Effector memory CD8-positive, alpha-beta T cell (primary cell): ENCODE measurements at regions not wholly inside any gene's neighbourhood (a gene's known extent, or its start where the extent isn't known, plus 50 kb on each side); places are given as distances from the start of the nearest gene placed in this dataset.
"Not testable (repeated sequence)": the region's sequence is repeated elsewhere in the genome, so short reads cannot be mapped to it uniquely, and the experiment has no call there.

Experiments
- ATAC-seq: fragments of 150-1000 bp; cut with Tn5 transposase; replicated peaks from 2 replicates; pipeline ENCODE4 v1.10.0; 2021; ENCODE audit warnings: mild to moderate bottlenecking, moderate library complexity
- DNase-seq, 3 experiments: peaks; one replicate each; pipeline ENCODE4 v3.0.0; 2021
- H3K27ac Mint-ChIP-seq, 2 donors: one replicate each; pipeline ENCODE4 v1.8.0; 2022; ENCODE audit warnings: mild to moderate bottlenecking in 2 of 2, mixed read lengths in 2 of 2, moderate library complexity in 2 of 2
- H3K27me3 Mint-ChIP-seq, 2 donors: one replicate each; pipeline ENCODE4 v1.8.0; 2022; ENCODE audit warnings: mixed read lengths in 2 of 2
- H3K36me3 Mint-ChIP-seq: one replicate; pipeline ENCODE4 v1.8.0; 2022; ENCODE audit warnings: mild to moderate bottlenecking, moderate library complexity, mixed read lengths; ENCODE audit not compliant: insufficient read depth
- H3K4me1 Mint-ChIP-seq, 2 donors: one replicate each; pipeline ENCODE4 v1.8.0; 2022; ENCODE audit warnings: low read depth in 2 of 2, mixed read lengths in 2 of 2
- H3K4me3 Mint-ChIP-seq, 2 donors: one replicate each; pipeline ENCODE4 v1.8.0; 2022; ENCODE audit warnings: mild to moderate bottlenecking in 2 of 2, mixed read lengths in 2 of 2, moderate library complexity in 2 of 2
- H3K9me3 Mint-ChIP-seq, 2 donors: one replicate each; pipeline ENCODE4 v1.8.0; 2022; ENCODE audit warnings: mixed read lengths in 2 of 2

DNA sequence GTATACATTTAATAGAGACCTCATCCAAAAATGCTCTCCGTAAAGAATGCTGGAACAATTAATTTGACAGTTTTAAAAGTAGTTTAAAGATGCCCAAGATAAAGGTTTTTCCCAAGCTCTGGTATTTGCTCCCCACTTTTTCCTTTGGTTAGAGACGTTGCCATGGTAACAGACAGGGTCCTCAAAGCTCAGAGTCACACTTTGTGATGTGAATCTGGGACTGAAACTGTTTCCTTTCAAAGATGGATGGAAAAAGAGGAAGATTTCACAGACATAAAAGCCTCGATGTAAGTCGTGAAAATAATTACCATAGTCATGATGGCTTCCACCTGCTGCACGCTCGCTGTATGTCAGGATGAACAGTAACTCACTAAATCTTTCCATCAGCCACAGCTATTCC, 229.5 kb downstream of the MSX2 start:
- no peak for DNase-seq
- no peaks in the 10 kb centered on the region for H3K4me1 Mint-ChIP-seq
- no peak overlapping the region for H3K27ac Mint-ChIP-seq

GRCh38 chr5:174951151-174951780, 226.9 kb downstream of the MSX2 start:
- DNase-seq (peak; percentile 6 to 17 (median 10)), ATAC-seq (no peak)
- no peaks in the 10 kb centered on the region for H3K4me1 Mint-ChIP-seq
- peaks cover 0 to 10% of the 10 kb centered on the region in 2 donors for H3K27me3 Mint-ChIP-seq
- no peak overlapping the region for H3K4me3 Mint-ChIP-seq
- H3K36me3 Mint-ChIP-seq: no peaks in the 10 kb centered on the region
- H3K27ac Mint-ChIP-seq: no peak overlapping the region
- H3K9me3 Mint-ChIP-seq: no peaks in the 10 kb centered on the region

More for the DNA sequence above, 229.5 kb downstream of the MSX2 start:
- ATAC-seq: no peak
- Mint-ChIP-seq H3K9me3 (no peaks in the 10 kb centered on the region), H3K27me3 (peaks cover 0 to 10% of the 10 kb centered on the region in 2 donors), H3K36me3 (no peaks in the 10 kb centered on the region), H3K4me3 (no peak overlapping the region)

- no peaks in the 10 kb centered on the region for H3K4me1 Mint-ChIP-seq
- no peaks in the 10 kb centered on the region for H3K36me3 Mint-ChIP-seq
- DNase-seq (no peak), ATAC-seq (no peak)
- H3K9me3 Mint-ChIP-seq: no peaks in the 10 kb centered on the region
- H3K27ac Mint-ChIP-seq: no peak overlapping the region
- no peak overlapping the region for H3K4me3 Mint-ChIP-seq
- peaks cover 0 to 3% of the 10 kb centered on the region in 2 donors for H3K27me3 Mint-ChIP-seq
Measured at GRCh38 chr5:174947548-174947947, 223.2 kb downstream of the MSX2 start.

GRCh38 chr5:174945853-174946252, 221.5 kb downstream of the MSX2 start:
- ATAC-seq (no peak), DNase-seq (no peak)
- Mint-ChIP-seq H3K27me3 (peaks cover 6 to 15% of the 10 kb centered on the region in 2 donors), H3K9me3 (no peaks in the 10 kb centered on the region), H3K4me3 (no peak overlapping the region), H3K27ac (no peak overlapping the region), H3K36me3 (no peaks in the 10 kb centered on the region), H3K4me1 (no peaks in the 10 kb centered on the region)

DNA sequence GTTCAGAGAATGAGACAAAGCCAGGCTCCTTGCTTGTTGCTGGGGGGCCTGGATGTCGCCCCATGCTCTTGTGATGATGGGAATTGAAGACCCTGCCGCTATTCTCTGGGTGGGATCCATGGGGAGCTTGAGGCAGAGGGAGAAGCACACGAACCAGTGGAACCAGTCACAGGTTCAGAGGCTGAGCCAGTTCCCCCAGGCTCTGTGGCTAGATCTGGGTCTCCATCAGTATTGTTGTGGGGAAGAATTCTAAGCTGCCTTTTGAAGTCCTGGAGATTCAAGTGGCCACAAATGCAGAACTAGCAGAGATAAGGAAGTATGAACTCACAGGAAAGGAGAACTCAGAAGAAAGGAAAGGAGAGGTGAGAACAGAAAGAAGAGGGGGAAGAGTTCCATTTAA, 219.4 kb downstream of the MSX2 start:
- no peaks in the 10 kb centered on the region for H3K4me1 Mint-ChIP-seq
- no peaks in the 10 kb centered on the region for H3K36me3 Mint-ChIP-seq
- H3K9me3 Mint-ChIP-seq: no peaks in the 10 kb centered on the region
- DNase-seq (no peak), ATAC-seq (no peak)
- no peak overlapping the region for H3K27ac Mint-ChIP-seq
- no peak overlapping the region for H3K4me3 Mint-ChIP-seq
- H3K27me3 Mint-ChIP-seq: peaks cover 6 to 26% of the 10 kb centered on the region in 2 donors

DNA sequence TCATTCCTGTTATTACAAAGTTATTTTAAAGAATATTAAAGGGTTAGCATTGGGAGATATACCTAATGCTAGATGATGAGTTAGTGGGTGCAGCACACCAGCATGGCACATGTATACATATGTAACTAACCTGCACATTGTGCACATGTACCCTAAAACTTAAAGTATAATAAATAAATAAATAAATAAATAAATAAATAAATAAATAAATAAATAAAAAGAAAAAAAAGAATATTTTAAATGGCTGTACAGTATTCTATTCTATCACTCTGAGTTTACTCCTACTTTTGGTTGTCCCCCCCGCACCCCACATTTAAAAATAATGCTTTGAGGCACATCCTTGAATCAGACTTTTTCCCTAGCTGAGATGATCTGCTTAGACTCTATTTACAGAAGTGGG, 218.6 kb downstream of the MSX2 start:
- not testable (repeated sequence) for H3K27ac Mint-ChIP-seq, ATAC-seq, DNase-seq, H3K4me1 Mint-ChIP-seq, H3K36me3 Mint-ChIP-seq, H3K9me3 Mint-ChIP-seq, H3K4me3 Mint-ChIP-seq
- H3K27me3 Mint-ChIP-seq: peaks cover 6 to 28% of the 10 kb centered on the region in 2 donors

DNA sequence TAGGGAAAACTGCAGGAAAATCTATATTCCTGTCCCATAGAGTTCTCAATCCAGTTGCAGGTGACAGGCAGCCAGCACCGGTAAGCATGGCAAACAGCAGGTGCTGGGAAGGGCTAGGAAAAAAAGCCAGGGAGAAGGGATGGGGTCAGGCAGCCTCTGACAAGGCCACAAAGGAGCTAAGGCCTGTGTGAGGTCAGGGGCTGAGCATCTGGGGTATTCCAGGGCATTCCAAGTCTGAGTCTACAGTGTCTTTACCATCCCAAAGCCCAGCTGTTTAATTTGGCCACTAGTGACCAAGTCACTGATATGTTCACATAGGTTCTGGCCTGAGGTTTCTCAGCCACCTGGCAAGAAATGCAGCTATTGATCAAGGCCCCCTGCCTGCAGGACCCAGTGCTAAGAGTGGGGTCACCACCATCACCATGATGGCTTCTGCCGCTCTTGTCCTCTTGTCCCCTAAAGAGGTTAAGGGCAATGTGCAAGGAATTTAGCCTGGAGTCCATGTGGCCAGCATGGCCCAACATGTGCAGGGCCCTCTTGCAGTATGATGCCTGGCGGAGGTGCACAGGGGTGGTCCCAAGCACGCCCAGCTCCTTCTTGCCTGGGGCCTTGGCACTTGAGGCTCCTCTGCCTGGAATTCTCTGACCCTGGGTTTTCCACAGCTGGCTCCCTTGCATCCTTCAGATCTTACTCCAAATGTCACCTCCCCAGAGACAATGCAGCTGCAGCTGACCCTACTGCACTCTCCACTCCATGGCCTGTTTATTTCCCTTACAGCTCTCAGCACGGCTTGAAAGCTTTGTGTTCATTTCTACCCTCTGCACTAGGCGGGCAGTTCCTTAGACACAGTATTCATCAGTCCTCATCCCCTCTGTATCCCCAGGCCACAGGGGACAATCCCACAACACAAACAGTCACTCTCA, 213.1 kb downstream of the MSX2 start:
- no peak for DNase-seq
- no peak overlapping the region for H3K27ac Mint-ChIP-seq
- ATAC-seq: no peak
- H3K36me3 Mint-ChIP-seq: no peaks in the 10 kb centered on the region
- peaks cover 6 to 36% of the 10 kb centered on the region in 2 donors for H3K27me3 Mint-ChIP-seq
- H3K4me1 Mint-ChIP-seq: no peaks in the 10 kb centered on the region
- no peak overlapping the region for H3K4me3 Mint-ChIP-seq
- peaks cover 2 to 7% of the 10 kb centered on the region in 2 donors for H3K9me3 Mint-ChIP-seq

- H3K36me3 Mint-ChIP-seq: no peaks in the 10 kb centered on the region
- H3K9me3 Mint-ChIP-seq: peaks cover 2 to 7% of the 10 kb centered on the region in 2 donors
- no peak overlapping the region for H3K27ac Mint-ChIP-seq
- H3K4me1 Mint-ChIP-seq: no peaks in the 10 kb centered on the region
- ATAC-seq (no peak), DNase-seq (no peak)
- H3K4me3 Mint-ChIP-seq: no peak overlapping the region
- peaks cover 0 to 22% of the 10 kb centered on the region in 2 donors for H3K27me3 Mint-ChIP-seq
Measured at GRCh38 chr5:174935854-174936474, 211.6 kb downstream of the MSX2 start.

GRCh38 chr5:174931033-174931432, 206.7 kb downstream of the MSX2 start:
- not testable (repeated sequence) for H3K27me3 Mint-ChIP-seq, H3K4me3 Mint-ChIP-seq, H3K27ac Mint-ChIP-seq, H3K9me3 Mint-ChIP-seq, H3K36me3 Mint-ChIP-seq, ATAC-seq, H3K4me1 Mint-ChIP-seq, DNase-seq

DNA sequence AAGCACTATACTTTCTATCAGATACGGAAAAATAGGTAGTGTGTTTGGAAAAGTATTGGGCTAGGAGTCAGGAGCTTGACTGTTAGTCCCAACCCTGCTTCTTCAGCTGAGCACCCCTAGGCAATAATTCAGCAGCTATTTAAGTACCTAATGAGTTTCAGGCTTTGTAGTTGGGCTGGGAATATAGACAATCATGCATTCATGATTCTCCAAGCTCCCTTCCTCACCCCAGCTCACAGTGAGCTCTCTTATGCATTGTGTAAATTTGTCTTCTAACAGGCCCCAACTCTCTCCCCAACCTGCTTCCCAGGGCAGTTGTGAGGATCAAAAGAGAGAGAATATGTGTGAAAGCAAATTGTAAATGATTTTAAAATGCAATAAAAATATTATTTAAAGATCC, 201.2 kb downstream of the MSX2 start:
- Mint-ChIP-seq H3K36me3 (no peaks in the 10 kb centered on the region), H3K27ac (no peak overlapping the region), H3K4me3 (no peak overlapping the region), H3K27me3 (no peaks in the 10 kb centered on the region), H3K9me3 (no peaks in the 10 kb centered on the region), H3K4me1 (peaks cover 0 to 4% of the 10 kb centered on the region in 2 donors)
- ATAC-seq (no peak), DNase-seq (no peak)

- Mint-ChIP-seq H3K36me3 (no peaks in the 10 kb centered on the region), H3K27me3 (peaks cover 4 to 8% of the 10 kb centered on the region in 2 donors), H3K9me3 (no peaks in the 10 kb centered on the region), H3K4me1 (peaks cover 0 to 4% of the 10 kb centered on the region in 2 donors), H3K27ac (no peak overlapping the region), H3K4me3 (no peak overlapping the region)
- DNase-seq: no peak
- no peak for ATAC-seq
Measured at GRCh38 chr5:174922955-174923354, 198.6 kb downstream of the MSX2 start.

GRCh38 chr5:174920906-174921550, 196.6 kb downstream of the MSX2 start:
- DNase-seq (no peak), ATAC-seq (no peak)
- Mint-ChIP-seq H3K4me3 (no peak overlapping the region), H3K36me3 (no peaks in the 10 kb centered on the region), H3K27ac (no peak overlapping the region), H3K9me3 (no peaks in the 10 kb centered on the region), H3K27me3 (peaks cover 9 to 13% of the 10 kb centered on the region in 2 donors), H3K4me1 (peaks cover 0 to 4% of the 10 kb centered on the region in 2 donors)

DNA sequence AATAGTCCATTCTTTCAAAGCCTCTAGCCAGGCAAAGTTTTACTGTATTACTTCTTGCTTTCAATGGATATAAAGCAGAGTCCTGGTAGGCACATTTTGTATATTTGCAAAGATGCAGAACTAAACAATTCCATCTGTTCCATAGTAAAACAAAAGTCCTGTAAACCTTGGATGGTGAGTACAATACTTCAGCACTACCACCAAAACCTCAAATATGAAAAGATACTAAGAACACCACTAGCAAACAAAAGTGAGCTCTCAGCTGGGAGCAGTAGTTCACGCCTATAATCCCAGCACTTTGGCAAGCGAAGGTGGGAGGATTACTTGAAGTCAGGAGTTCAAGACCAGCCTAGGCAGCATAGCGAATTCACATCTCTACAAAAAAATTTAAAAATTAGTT, 195.0 kb downstream of the MSX2 start:
- Mint-ChIP-seq H3K27me3 (peaks cover 14 to 16% of the 10 kb centered on the region in 2 donors), H3K36me3 (no peaks in the 10 kb centered on the region), H3K4me1 (peaks cover 0 to 4% of the 10 kb centered on the region in 2 donors), H3K9me3 (no peaks in the 10 kb centered on the region), H3K4me3 (no peak overlapping the region), H3K27ac (no peak overlapping the region)
- no peak for ATAC-seq
- no peak for DNase-seq
